HEK293T (cell line): ENCODE measurements at regions not wholly inside any gene's neighbourhood (a gene's known extent, or its start where the extent isn't known, plus 50 kb on each side); places are given as distances from the start of the nearest gene placed in this dataset.
"Not testable (repeated sequence)": the region's sequence is repeated elsewhere in the genome, so short reads cannot be mapped to it uniquely, and the experiment has no call there.

Experiments used
- CTCF ChIA-PET: fragments of 350-600 bp; formaldehyde crosslinking; extraction: SDS; loops from one replicate; lab custom pipeline; 2021; ENCODE audit warnings: antibody characterized with exemption, inconsistent platforms; lab: Yijun Ruan, JAX
- POLR2A ChIA-PET: fragments of 350-600 bp; formaldehyde crosslinking; extraction: SDS; loops from one replicate; lab custom pipeline; 2020; ENCODE audit warnings: antibody characterized with exemption, inconsistent platforms; lab: Yijun Ruan, JAX
- DNase-seq: peaks from one replicate; pipeline ENCODE4 v3.0.0; 2012; ENCODE audit warnings: mixed read lengths; ENCODE audit errors: extremely low spot score
- ARNT ChIP-seq: fragments of 450-650 bp; IDR thresholded peaks from 2 replicates; pipeline ENCODE4 v1.6.1; 2017; ENCODE audit warnings: mild to moderate bottlenecking
- BHLHE40 ChIP-seq: fragments of 450-650 bp; IDR thresholded peaks from 2 replicates; pipeline ENCODE4 v1.6.1; 2016; ENCODE audit warnings: mild to moderate bottlenecking, moderate library complexity, borderline replicate concordance
- CTBP1 ChIP-seq: fragments of 450-650 bp; IDR thresholded peaks from 2 replicates; pipeline ENCODE4 v1.6.1; 2016; ENCODE audit warnings: borderline replicate concordance
- ELF4 ChIP-seq: fragments of 450-650 bp; IDR thresholded peaks from 2 replicates; pipeline ENCODE4 v1.6.1; 2017; ENCODE audit warnings: antibody characterized with exemption
- FOXA1 ChIP-seq: fragments of 450-650 bp; IDR thresholded peaks from 2 replicates; pipeline ENCODE4 v1.6.1; 2016; ENCODE audit warnings: mild to moderate bottlenecking
- FOXK2 ChIP-seq: fragments of 450-650 bp; IDR thresholded peaks from 2 replicates; pipeline ENCODE4 v1.6.1; 2016; ENCODE audit warnings: mild to moderate bottlenecking
- FOXM1 ChIP-seq: fragments of 450-650 bp; IDR thresholded peaks from 2 replicates; pipeline ENCODE4 v1.6.1; 2017; ENCODE audit warnings: mild to moderate bottlenecking, borderline replicate concordance
- HDGF ChIP-seq: fragments of 450-650 bp; IDR thresholded peaks from 2 replicates; pipeline ENCODE4 v1.6.1; 2017; ENCODE audit warnings: antibody characterized with exemption, borderline replicate concordance
- L3MBTL2 ChIP-seq: fragments of 450-650 bp; conservative IDR thresholded peaks from 2 replicates; pipeline ENCODE4 v1.6.1; 2016; ENCODE audit warnings: mild to moderate bottlenecking
- LEF1 ChIP-seq: fragments of 450-650 bp; IDR thresholded peaks from 2 replicates; pipeline ENCODE4 v1.6.1; 2017; ENCODE audit warnings: mild to moderate bottlenecking, borderline replicate concordance
- NFRKB ChIP-seq: fragments of 450-650 bp; IDR thresholded peaks from 2 replicates; pipeline ENCODE4 v1.6.1; 2016; ENCODE audit warnings: mild to moderate bottlenecking, moderate library complexity
- PKNOX1 ChIP-seq: fragments of 450-650 bp; IDR thresholded peaks from 2 replicates; pipeline ENCODE4 v1.6.1; 2016
- SP1 ChIP-seq: fragments of 450-650 bp; IDR thresholded peaks from 2 replicates; pipeline ENCODE4 v1.6.1; 2017
- SUZ12 ChIP-seq: fragments of 450-650 bp; IDR thresholded peaks from 2 replicates; pipeline ENCODE4 v1.6.1; 2016; ENCODE audit warnings: mild to moderate bottlenecking
- TARDBP ChIP-seq: fragments of 450-650 bp; IDR thresholded peaks from 2 replicates; pipeline ENCODE4 v1.6.1; 2016
- ZNF384 ChIP-seq: fragments of 450-650 bp; IDR thresholded peaks from 2 replicates; pipeline ENCODE4 v1.6.1; 2016

GRCh38 chr6:137933696-137934095, 66.6 kb downstream of the TNFAIP3 start:
- CTCF ChIA-PET: interaction anchor here (2.3 kb wide), 1 partner anchor 11 kb away, joined by 6 read pairs; no protein-coding TSS in a partner anchor
- TF ChIP-seq SUZ12 (no peak), FOXA1 (no peak), CTBP1 (no peak), FOXK2 (no peak)
- POLR2A ChIA-PET: no interaction called here
- no peak for DNase-seq

- no peak for TF ChIP-seq LEF1
- TF ChIP-seq BHLHE40: no peak
- no peak for TF ChIP-seq FOXK2
- TF ChIP-seq ARNT: no peak
- no peak for TF ChIP-seq NFRKB
- TF ChIP-seq SUZ12: no peak
- TF ChIP-seq SP1: no peak
- no peak for TF ChIP-seq L3MBTL2
- TF ChIP-seq TARDBP: no peak
- no peak for TF ChIP-seq FOXA1
- TF ChIP-seq CTBP1: no peak
- no peak for TF ChIP-seq FOXM1
- ChIA-PET POLR2A (no interaction called here), CTCF (no interaction called here)
- DNase-seq: no peak
Measured at GRCh38 chr6:137936798-137937197, 69.7 kb downstream of the TNFAIP3 start.

- TF ChIP-seq PKNOX1: no peak
- TF ChIP-seq FOXK2: no peak
- no peak for TF ChIP-seq BHLHE40
- POLR2A ChIA-PET: no interaction called here
- CTCF ChIA-PET: interaction anchor here (0.6 kb wide), 1 partner anchor 1579 kb away, joined by 3 read pairs; no protein-coding TSS in a partner anchor
- DNase-seq: no peak
Measured at GRCh38 chr6:137937834-137938233, 70.8 kb downstream of the TNFAIP3 start.

- TF ChIP-seq NFRKB: no peak
- TF ChIP-seq SP1: no peak
- no peak for TF ChIP-seq ARNT
- TF ChIP-seq CTBP1: no peak
- TF ChIP-seq FOXK2: no peak
- TF ChIP-seq TARDBP: no peak
- no peak for TF ChIP-seq ZNF384
- TF ChIP-seq BHLHE40: no peak
- TF ChIP-seq FOXA1: no peak
- TF ChIP-seq L3MBTL2: no peak
- TF ChIP-seq PKNOX1: no peak
- TF ChIP-seq LEF1: no peak
- TF ChIP-seq HDGF: no peak
- TF ChIP-seq SUZ12: no peak
- TF ChIP-seq FOXM1: no peak
- TF ChIP-seq ELF4: no peak
- CTCF ChIA-PET: interaction anchor here (0.7 to 1.2 kb wide), 4 partner anchors 178 to 407 kb away, joined by 3 to 4 read pairs (median 4); no protein-coding TSS in a partner anchor
- DNase-seq: no peak
- POLR2A ChIA-PET: no interaction called here
Measured at GRCh38 chr6:137938770-137939379, 71.8 kb downstream of the TNFAIP3 start.

- POLR2A ChIA-PET: no interaction called here
- no peak for TF ChIP-seq LEF1
- no peak for TF ChIP-seq CTBP1
- TF ChIP-seq SUZ12: no peak
- TF ChIP-seq PKNOX1: no peak
- TF ChIP-seq ZNF384: no peak
- no peak for TF ChIP-seq ARNT
- no peak for TF ChIP-seq NFRKB
- no peak for TF ChIP-seq L3MBTL2
- no peak for TF ChIP-seq SP1
- TF ChIP-seq ELF4: no peak
- no peak for TF ChIP-seq TARDBP
Measured at GRCh38 chr6:137941995-137942394, 74.9 kb downstream of the TNFAIP3 start.

GRCh38 chr6:137942736-137943135, 75.7 kb downstream of the TNFAIP3 start:
- POLR2A ChIA-PET: no interaction called here
- no peak for DNase-seq
- CTCF ChIA-PET: interaction anchor here (0.6 kb wide), 1 partner anchor 333 kb away, joined by 7 read pairs; no protein-coding TSS in a partner anchor
- TF ChIP-seq FOXA1: no peak
- TF ChIP-seq SUZ12: no peak
- no peak for TF ChIP-seq HDGF
- no peak for TF ChIP-seq SP1
- no peak for TF ChIP-seq ARNT

More at GRCh38 chr6:137941995-137942394, 74.9 kb downstream of the TNFAIP3 start:
- no peak for DNase-seq
- CTCF ChIA-PET: interaction anchor here (0.6 to 1.8 kb wide), 2 partner anchors 61 to 234 kb away, joined by 3 to 4 read pairs; no protein-coding TSS in a partner anchor

GRCh38 chr6:137944381-137944780, 77.3 kb downstream of the TNFAIP3 start:
- DNase-seq, POLR2A ChIA-PET: not testable (repeated sequence)
- CTCF ChIA-PET: interaction anchor here (0.6 to 1.7 kb wide), 12 partner anchors 10 to 579 kb away, joined by 3 to 13 read pairs (median 4); no protein-coding TSS in a partner anchor
